Keratinocyte (primary cell): ENCODE measurements at regions not wholly inside any gene's neighbourhood (a gene's known extent, or its start where the extent isn't known, plus 50 kb on each side); places are given as distances from the start of the nearest gene placed in this dataset.

Experiments used
- DNase-seq: peaks from one replicate; pipeline ENCODE4 v3.0.0-alpha.2; 2011; ENCODE audit warnings: low read depth, missing footprints, low spot score
- FAIRE-seq: peaks from 2 replicates; lab custom pipeline; 2011; peaks lifted over from hg19 to GRCh38; lab: Jason Lieb, UNC
- H2AFZ ChIP-seq: 2 replicates; pipeline ENCODE4 v1.6.0; 2012; ENCODE audit warnings: low read length, control low read depth, inconsistent platforms; ENCODE audit not compliant: control insufficient read depth
- H3K27ac ChIP-seq: 2 replicates; pipeline ENCODE4 v1.5.1; 2011; ENCODE audit warnings: low read length; ENCODE audit not compliant: control insufficient read depth, insufficient read depth
- H3K27me3 ChIP-seq: 3 replicates; pipeline ENCODE4 v1.6.0; 2011; ENCODE audit warnings: low read length; ENCODE audit not compliant: control insufficient read depth, insufficient read depth; ENCODE audit errors: extremely low read depth
- H3K36me3 ChIP-seq, 2 experiments: 2 replicates in 1 of 2; 3 replicates in 1 of 2; pipeline ENCODE4 v1.5.1; 2011; ENCODE audit warnings: low read length in 2 of 2, mild to moderate bottlenecking in 1 of 2; ENCODE audit not compliant: control insufficient read depth in 2 of 2, insufficient read depth in 2 of 2; ENCODE audit errors: extremely low read depth in 1 of 2
- H3K4me1 ChIP-seq: 3 replicates; pipeline ENCODE4 v1.5.1; 2011; ENCODE audit warnings: low read length; ENCODE audit not compliant: control insufficient read depth, insufficient read depth; ENCODE audit errors: extremely low read depth
- H3K4me2 ChIP-seq: 3 replicates; pipeline ENCODE4 v1.6.0; 2011; ENCODE audit warnings: low read depth, low read length; ENCODE audit not compliant: control insufficient read depth, insufficient read depth; ENCODE audit errors: extremely low read depth
- H3K4me3 ChIP-seq, 3 experiments: fragments of 200-600 bp in 1 of 3; sonication (generic) in 1 of 3; 2 replicates in 2 of 3; 3 replicates in 1 of 3; pipeline ENCODE4 v1.5.1; 2011 to 2016; ENCODE audit warnings: low read length in 3 of 3, mild to moderate bottlenecking in 3 of 3, control low read depth in 2 of 3, inconsistent platforms in 1 of 3, low read depth in 1 of 3, mixed read lengths in 1 of 3, mixed run types in 1 of 3, moderate library complexity in 1 of 3; ENCODE audit not compliant: control insufficient read depth in 2 of 3, insufficient read depth in 2 of 3; ENCODE audit errors: extremely low read depth in 1 of 3
- H3K79me2 ChIP-seq: 2 replicates; pipeline ENCODE4 v1.6.0; 2012; ENCODE audit warnings: low read length; ENCODE audit not compliant: control insufficient read depth, insufficient read depth
- H3K9ac ChIP-seq: 3 replicates; pipeline ENCODE4 v1.6.0; 2011; ENCODE audit warnings: low read length; ENCODE audit not compliant: control insufficient read depth, insufficient read depth; ENCODE audit errors: extremely low read depth
- H3K9me1 ChIP-seq: 3 replicates; pipeline ENCODE4 v1.6.0; 2011; ENCODE audit warnings: low read length; ENCODE audit not compliant: control insufficient read depth, insufficient read depth; ENCODE audit errors: extremely low read depth
- H3K9me3 ChIP-seq: 2 replicates; pipeline ENCODE4 v1.5.1; 2012; ENCODE audit warnings: low read depth, low read length; ENCODE audit not compliant: control insufficient read depth
- H4K20me1 ChIP-seq: 3 replicates; pipeline ENCODE4 v1.6.0; 2011; ENCODE audit warnings: low read length; ENCODE audit not compliant: control insufficient read depth, insufficient read depth; ENCODE audit errors: extremely low read depth
- CTCF ChIP-seq, 3 experiments: IDR thresholded peaks in 1 of 3; conservative IDR thresholded peaks in 1 of 3; optimal IDR thresholded peaks in 1 of 3; 2 replicates in 2 of 3; 3 replicates in 1 of 3; pipeline versions ENCODE3 to v1.5.1; 2011; ENCODE audit warnings: low read length in 3 of 3, mild to moderate bottlenecking in 3 of 3, moderate library complexity in 2 of 3, control low read depth in 1 of 3, inconsistent platforms in 1 of 3; ENCODE audit not compliant: insufficient read depth in 2 of 3; ENCODE audit errors: extremely low read depth in 1 of 3
- EZH2 ChIP-seq: IDR thresholded peaks from one replicate; pipeline ENCODE4 v1.6.1; 2012; ENCODE audit warnings: inconsistent platforms, mild to moderate bottlenecking, low read length, moderate library complexity
- dilution Hi-C: fragments of 300-500 bp; cut with MboI; formaldehyde crosslinking; loops from one replicate; pipeline ENCODE4 v1.7.0; 2020; ENCODE audit warnings: low sequenced_read_pairs; ENCODE audit not compliant: extremely low pct_ligation_motif_present

- Histone ChIP-seq H3K9ac (no peak overlapping the region), H3K27ac (no peak overlapping the region), H3K36me3 (no peaks in the 10 kb centered on the region), H3K4me3 (no peak overlapping the region), H3K9me1 (no peaks in the 10 kb centered on the region), H2AFZ (no peak overlapping the region), H3K4me2 (no peak overlapping the region), H4K20me1 (no peaks in the 10 kb centered on the region), H3K9me3 (no peaks in the 10 kb centered on the region), H3K4me1 (no peaks in the 10 kb centered on the region), H3K27me3 (no peaks in the 10 kb centered on the region), H3K79me2 (no peaks in the 10 kb centered on the region)
- no peak for TF ChIP-seq CTCF (optimal IDR thresholded peaks at IDR 0.05 in 1 of 3, IDR thresholded peaks at IDR 0.05 in 1 of 3, conservative IDR thresholded peaks at IDR 0.05 in 1 of 3; ENCODE audit: extremely low read depth in 1 of 3, insufficient read depth in 2 of 3, low read length in 3 of 3)
- TF ChIP-seq EZH2, result no peak
- no peak for FAIRE-seq
- dilution Hi-C loops, result no loop called here
- no peak for DNase-seq
These were observed 94.7 kb upstream of the PPM1H start for GRCh38 chr12:63029676-63030075.

GRCh38 chr12:63028951-63029350 lies 94.0 kb upstream of the PPM1H start:
- Histone ChIP-seq H3K79me2 (no peaks in the 10 kb centered on the region), H2AFZ (no peak overlapping the region), H3K4me3 (no peak overlapping the region), H3K36me3 (no peaks in the 10 kb centered on the region), H3K27me3 (no peaks in the 10 kb centered on the region), H4K20me1 (no peaks in the 10 kb centered on the region), H3K4me2 (no peak overlapping the region), H3K9me1 (no peaks in the 10 kb centered on the region), H3K9me3 (no peaks in the 10 kb centered on the region), H3K4me1 (no peaks in the 10 kb centered on the region), H3K9ac (no peak overlapping the region), H3K27ac (no peak overlapping the region)
- dilution Hi-C loops, result no loop called here
- TF ChIP-seq EZH2 (no peak), CTCF (optimal IDR thresholded peaks at IDR 0.05 in 1 of 3, IDR thresholded peaks at IDR 0.05 in 1 of 3, conservative IDR thresholded peaks at IDR 0.05 in 1 of 3; ENCODE audit: extremely low read depth in 1 of 3, insufficient read depth in 2 of 3, low read length in 3 of 3) (no peak)
- FAIRE-seq, result no peak
- no peak for DNase-seq
